ENCODE measurements at regions not wholly inside any gene's neighbourhood (a gene's known extent, or its start where the extent isn't known, plus 50 kb on each side); places are given as distances from the start of the nearest gene placed in this dataset.

GRCh38 chr10:94225589-94225988 is 137.2 kb downstream of the NOC3L start:
- TF ChIP-seq CTCF (IDR thresholded peaks at IDR 0.05 in 4 of 5, conservative IDR thresholded peaks at IDR 0.05 in 1 of 5), result peak in 1 of 5 experiments; percentile 20
- TF ChIP-seq POLR2A (IDR thresholded peaks at IDR 0.05), result no peak
